Iris pigment epithelial cell (primary cell): ENCODE measurements at regions not wholly inside any gene's neighbourhood (a gene's known extent, or its start where the extent isn't known, plus 50 kb on each side); places are given as distances from the start of the nearest gene placed in this dataset.

Experiments used
- DNase-seq: peaks from one replicate; pipeline ENCODE4 v3.0.0-alpha.2; 2011; ENCODE audit warnings: low read depth

DNA sequence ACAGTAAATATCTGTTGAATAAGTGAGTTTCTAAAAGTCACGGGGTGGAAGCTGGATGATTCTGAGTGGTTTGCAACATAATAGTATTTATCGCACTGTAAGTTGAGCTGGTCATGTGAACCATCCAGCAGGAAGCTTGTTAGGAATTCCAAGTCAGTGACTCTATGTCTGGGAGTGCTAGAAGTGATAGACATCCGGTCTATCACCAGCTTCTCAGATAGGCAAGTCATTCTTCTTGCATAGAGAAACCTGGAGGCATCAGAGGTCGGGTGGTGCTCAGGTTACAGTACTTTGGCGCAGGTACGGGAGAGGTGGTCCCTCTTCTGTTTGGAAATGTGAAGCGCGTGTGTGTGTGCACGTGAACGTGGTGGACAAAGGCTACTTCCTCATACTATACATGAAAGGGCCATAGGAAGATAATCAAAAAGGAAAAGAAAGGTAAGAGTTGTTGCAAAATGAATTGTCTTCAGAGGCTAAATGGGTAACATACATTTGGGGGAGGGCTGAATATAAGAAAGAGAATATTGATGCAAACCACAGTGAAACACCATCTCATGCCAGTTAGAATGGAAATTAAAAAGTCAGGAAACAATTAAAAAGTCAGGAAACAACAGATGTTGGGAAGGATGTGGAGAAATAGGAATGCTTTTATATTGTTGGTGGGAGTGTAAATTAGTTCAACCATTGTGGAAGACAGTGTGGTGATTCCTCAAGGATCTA, 299.3 kb upstream of the ZFP64 start:
- peak; percentile 97 for DNase-seq

DNA sequence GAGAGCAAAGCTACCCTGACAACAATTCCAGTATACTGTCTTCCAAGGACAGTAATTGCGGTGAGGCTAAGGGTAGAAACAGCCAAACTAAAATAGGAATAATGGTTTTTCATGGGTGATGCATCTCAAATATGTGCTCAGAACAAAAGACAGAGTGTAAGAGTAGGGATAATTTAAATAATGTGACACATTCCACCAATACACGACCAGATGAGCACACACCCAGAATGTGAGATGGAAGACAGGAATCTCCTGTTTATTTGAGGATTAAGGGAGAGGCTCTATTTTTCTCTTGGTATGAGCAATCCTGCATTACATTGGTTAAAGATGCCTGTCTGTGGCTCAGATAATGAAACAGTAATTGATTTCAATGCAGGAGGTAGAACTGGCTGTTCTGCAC, 292.9 kb upstream of the ZFP64 start:
- peak; percentile 84 for DNase-seq

- no peak for DNase-seq
Measured at GRCh38 chr20:52483382-52483781, 291.8 kb upstream of the ZFP64 start.

DNA sequence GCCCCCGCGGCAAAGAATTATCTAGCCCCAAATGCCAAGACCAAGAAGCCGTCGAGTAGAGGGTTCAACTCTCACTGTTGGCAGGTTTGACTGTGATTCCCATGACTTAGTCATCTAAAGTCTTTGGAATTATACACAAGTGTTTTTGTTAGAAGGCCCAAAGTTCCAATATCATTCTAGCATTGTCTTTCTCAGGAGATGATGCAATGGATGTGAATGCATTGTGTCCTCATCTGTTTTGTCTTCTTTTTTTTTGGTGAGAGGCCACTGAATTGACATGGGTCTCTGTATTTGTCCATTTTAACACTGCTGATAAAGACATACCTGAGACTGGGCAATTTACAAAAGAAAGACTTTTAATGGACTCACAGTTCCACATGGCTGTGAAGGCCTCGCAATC, 290.5 kb upstream of the ZFP64 start:
- DNase-seq: no peak

DNA sequence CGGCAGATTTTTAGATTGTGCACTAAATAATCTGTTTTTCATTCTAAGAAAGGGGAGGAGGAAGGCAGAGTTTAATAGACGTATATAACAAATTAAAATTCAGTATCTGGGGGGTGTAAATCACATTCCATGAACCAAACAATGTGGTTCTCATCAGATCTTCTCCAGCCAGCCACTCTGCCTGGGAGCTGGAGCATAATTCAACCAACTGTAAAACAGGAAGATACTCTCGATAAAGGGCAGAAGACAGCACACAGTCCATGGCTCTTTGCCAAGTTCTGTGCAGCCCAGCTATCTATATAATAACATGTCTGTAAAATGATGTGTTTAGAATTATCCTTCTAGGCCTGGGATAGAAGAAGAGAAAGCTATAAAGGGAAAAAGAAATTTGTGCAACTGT, 289.9 kb upstream of the ZFP64 start:
- peak; percentile 39 for DNase-seq

DNA sequence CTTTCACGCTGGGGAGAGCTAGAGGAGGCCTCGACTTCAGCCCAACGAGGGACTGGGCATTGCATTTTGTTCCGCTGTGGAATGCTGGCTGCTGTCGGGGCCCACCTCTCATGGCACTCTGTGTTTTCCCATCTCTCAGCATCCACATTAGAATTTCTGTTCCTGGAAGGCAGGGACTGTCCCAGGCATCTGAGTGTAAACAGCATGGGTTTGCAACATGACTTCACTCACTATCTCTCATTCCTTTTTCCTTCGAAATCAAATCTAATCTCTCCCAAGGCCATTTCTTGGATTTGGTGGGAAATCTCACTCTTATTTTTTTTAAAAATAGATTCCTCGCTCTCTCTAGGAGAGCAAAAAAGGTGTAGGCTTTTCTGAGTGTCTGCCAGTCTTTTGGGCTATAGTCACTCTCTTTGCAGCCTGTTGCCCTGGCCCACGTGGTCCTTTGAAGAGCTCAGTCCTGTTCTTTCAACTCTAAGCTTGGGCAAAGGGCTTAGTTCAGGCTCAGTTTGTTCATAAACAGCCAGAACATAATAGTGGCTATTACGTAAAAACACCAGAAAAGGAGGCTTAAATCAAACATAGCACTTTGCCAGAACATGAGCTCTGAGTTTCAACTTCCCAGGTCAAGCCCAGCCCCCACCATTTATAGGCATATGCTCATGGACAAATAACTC, 284.6 kb upstream of the ZFP64 start:
- no peak for DNase-seq

DNA sequence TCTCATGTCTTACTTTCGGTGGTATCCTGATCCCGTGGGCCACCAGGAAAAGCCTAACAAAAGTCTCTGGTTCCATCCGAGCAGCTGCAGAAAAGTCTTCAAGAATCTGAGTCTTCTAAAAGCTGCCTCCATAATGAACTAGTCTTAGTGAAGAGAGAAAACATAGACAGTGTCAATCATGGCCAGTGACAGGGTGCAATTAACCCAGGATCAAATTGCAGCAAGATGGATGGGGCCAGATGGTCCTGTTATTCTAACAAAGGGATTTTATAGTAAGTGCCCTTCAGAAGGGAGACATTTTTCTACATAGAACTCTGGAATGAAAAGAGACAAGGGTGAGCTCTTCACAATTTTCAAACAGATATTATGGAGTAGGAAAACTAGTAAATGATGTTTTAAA, 281.6 kb upstream of the ZFP64 start:
- DNase-seq: no peak

DNA sequence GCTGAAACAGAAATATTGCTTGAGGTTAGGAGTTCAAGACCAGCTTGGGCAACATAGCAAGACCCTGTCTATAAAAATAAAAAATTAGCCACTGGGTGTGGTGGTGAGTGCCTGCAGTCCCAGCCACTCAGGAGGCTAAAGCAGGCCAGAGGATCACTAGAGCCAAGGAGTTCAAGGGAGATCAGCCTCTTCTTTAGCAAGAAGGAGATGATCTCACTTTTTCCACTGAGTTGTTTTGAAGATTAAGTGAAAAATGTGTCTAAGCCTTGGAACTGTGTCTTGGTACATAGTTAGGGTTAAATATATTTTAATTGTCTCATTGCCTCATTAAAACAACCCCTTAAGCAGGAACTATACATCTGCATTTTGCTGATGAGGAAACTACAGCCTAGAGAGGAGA, 279.0 kb upstream of the ZFP64 start:
- peak; percentile 55 for DNase-seq

- DNase-seq: no peak
Measured at GRCh38 chr20:52469128-52469527, 277.5 kb upstream of the ZFP64 start.

DNA sequence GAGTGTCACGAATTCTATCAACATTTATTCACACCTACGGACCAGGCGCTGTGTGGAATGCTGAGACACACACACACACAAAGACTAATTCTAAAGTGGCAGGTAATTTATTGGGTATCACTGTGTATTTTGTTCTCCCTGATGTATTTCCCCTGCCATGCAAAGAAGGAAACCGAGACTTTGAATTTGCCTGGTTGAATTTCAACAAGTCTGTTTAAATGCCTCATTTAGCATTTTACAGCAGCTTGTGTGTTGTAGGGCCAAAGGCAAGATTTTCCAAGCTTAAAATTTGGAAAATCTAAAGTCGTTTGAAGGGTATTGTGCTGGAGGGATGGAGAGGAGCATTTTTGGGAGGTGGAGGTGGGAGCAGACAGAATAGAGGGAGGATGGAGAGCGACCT, 274.4 kb upstream of the ZFP64 start:
- DNase-seq: no peak

DNA sequence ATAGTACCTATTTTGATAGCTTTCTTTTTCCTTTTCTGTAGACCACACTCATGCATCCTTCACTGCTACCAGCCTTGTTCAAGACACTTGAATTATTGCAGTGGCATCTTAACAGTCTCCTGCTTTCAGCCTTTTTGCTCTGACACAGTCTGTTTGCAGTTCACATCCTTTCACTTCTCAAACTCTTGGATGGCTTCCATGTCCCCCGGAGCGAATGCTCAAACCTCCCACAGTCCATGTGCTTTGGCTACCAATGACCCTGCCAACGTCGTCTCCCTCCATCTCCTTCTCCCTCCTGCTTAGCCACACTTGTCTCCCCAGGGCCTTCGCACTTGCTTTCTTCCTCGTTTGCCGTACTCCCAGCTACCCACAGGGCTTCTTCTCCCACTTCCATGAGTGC, 270.0 kb upstream of the ZFP64 start:
- DNase-seq: no peak

- no peak for DNase-seq
Measured at GRCh38 chr20:52459150-52459549, 267.6 kb upstream of the ZFP64 start.

DNA sequence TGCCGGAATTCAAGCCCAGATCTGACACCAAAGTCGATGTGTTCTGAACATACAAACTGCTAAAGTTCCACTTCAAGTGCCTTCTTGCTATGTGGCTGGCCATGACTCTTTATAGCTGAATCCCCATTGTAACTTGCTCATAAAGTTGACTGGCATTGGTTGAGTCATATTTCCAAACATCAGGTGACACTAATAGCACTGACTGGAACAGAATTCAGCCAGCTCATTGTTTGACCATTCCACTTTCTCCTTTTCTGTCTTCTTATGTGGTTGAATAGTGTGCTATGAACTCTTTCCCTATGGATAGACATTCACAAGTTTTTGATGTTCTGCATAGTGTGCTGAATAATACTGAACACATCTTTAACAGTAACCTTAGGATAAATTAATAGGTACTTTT, 266.2 kb upstream of the ZFP64 start:
- DNase-seq: no peak

- peak; percentile 31 for DNase-seq
Measured at GRCh38 chr20:52454660-52455059, 263.1 kb upstream of the ZFP64 start.

DNA sequence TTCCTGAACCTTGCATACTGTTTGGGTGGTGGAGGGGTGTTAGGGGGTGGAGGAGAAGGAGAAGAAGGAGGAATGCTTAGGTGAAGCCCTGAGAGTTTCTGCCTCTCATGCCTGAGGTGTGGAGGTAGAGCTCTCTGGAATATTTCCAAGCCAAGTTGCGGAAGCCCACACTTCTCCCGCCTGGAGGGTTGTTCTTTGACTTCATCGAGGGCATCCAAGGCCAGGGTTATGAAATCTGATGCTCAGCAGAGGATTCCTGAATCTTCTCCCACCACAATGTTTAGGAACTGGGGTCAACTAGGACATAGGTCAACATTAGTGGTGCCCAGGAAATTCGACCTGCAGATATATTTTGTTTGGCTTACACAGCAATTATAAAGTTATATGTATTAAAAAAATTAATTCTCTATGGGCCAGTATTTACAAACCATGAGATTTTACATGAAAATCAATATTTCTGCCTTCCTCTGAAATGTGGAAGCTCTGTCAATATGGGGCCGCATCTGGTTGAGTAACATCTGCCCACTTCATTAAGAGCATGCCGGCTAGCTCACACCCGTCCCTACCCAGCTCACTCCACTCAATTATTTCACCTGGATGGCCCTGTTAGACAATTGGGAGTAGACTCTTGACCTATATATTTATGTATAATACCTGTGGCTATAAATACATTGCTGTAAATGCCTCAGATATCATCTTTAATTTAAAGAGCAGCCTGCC, 257.1 kb upstream of the ZFP64 start:
- peak; percentile 11 for DNase-seq

- DNase-seq: no peak
Measured at GRCh38 chr20:52447225-52447551, 255.6 kb upstream of the ZFP64 start.

DNA sequence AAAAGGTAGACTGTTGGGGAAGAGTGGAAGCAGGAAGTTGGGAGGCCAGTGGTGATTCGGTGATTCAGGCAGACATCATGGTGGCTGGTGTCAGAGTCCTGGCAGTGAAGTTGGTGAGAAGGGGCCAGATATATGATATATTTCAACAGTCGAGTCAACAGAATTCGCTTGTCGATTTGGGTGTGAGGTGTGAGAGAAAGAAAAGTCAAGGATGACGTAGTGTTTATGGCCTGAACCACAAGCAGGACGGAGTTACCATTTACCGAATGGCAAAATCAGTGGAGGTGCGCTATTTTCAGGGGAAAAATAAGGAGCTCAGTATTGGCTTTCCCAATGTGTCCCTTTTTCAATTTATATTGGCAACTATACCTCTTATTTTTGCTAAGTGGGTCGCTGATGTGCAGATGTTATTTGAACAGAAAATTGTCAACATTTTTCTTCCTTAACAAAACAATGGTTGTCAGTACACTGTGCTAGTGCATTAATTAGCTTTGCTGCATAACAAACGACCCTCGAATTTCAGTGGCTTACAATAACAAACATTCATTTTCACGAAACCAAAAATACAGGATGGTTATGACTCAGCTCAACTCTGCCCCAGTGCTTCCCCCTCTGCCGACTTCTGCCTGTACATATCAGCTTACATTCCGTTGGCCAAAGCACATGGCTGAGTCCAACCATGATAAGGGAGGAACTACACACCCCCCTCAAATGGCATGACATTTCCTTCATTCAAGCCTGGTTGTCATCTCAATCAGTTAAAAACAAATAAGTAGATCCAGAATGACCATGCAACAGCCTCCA, 255.0 kb upstream of the ZFP64 start:
- peak; percentile 80 for DNase-seq

- no peak for DNase-seq
Measured at GRCh38 chr20:52444455-52444854, 252.9 kb upstream of the ZFP64 start.

DNA sequence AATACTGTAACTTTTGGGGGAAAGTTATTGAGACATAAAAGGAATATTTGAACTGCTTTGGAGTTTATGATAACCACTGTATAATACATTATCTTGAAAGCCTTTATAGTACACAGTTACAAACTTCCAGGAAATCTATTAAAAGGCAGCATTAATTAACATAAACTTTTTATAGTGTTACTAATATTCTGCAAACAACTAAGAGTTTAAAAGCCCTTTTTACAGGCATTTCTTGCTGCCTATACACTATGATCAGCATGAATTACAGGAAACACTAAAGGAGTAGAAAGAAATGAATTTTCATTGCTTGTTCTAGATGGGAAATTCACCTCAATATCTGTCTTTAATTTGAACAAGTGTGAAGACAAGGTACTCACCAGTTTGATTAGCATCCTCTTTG, 252.3 kb upstream of the ZFP64 start:
- DNase-seq: no peak

- DNase-seq: no peak
Measured at GRCh38 chr20:52441710-52442109, 250.1 kb upstream of the ZFP64 start.

DNA sequence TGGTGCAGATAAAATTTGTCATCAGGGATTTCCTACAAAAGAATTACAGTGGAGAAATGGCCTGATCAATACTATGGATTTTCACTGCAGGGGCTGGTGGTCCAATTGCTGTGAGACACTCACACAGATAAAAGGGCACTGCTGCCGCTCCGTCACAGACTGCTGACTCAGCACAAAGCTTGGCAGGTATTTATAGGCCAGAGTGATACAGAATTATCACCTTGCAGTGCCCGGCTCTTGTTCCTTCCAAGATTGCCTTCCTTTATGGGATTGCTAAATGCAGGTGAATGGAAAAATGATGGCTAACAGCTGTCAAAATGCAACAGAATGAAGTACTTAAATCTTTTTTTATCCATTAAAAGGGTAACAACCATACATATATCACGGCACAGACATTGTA, 247.8 kb upstream of the ZFP64 start:
- DNase-seq: no peak

DNA sequence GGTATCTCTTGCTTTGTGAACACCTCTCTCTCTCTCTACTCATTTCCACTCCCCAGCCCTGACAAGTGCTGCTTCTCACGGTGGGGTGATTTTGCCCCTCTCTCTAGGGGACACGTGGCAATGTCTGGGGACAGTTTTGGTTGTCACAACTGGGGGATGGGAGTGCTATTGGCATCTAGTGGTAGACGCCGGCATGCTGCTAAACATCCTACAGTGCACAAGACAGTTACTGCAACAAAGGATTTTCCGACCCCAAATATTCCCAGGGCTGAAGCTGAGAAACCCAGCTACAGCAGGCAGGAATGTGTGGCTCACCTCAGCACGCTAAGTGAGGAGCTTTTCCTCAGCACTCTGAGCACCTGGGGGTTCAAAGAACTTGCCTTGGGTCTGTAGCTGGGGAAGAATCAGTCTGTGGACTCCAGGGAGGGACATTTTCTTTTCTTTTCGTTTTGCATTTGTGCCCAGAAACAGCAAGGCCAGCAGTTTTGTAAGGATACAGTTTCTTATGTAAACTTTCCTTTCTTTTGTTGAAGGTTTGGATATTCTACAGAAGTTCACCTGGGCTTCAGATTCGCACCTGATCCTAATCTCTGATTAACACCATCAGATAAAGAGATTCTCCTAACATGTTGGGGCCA, 246.9 kb upstream of the ZFP64 start:
- no peak for DNase-seq
